ES-I3 (cell line): ENCODE measurements at regions not wholly inside any gene's neighbourhood (a gene's known extent, or its start where the extent isn't known, plus 50 kb on each side); places are given as distances from the start of the nearest gene placed in this dataset.
"Not testable (repeated sequence)": the region's sequence is repeated elsewhere in the genome, so short reads cannot be mapped to it uniquely, and the experiment has no call there.

ENCODE experiments used
- H3K36me3 ChIP-seq: 2 replicates; pipeline ENCODE4 v1.6.1; 2013; ENCODE audit warnings: mild to moderate bottlenecking, low read length, control low read depth, moderate library complexity; ENCODE audit not compliant: insufficient read depth
- H3K4me1 ChIP-seq: 2 replicates; pipeline ENCODE4 v1.6.1; 2013; ENCODE audit warnings: mild to moderate bottlenecking, control low read depth, low read length; ENCODE audit not compliant: insufficient read depth
- H3K9ac ChIP-seq: 2 replicates; pipeline ENCODE4 v1.6.1; 2013; ENCODE audit warnings: low read depth, mild to moderate bottlenecking, low read length, moderate library complexity
- H3K9me3 ChIP-seq: 2 replicates; pipeline ENCODE4 v1.6.1; 2013; ENCODE audit warnings: mild to moderate bottlenecking, low read length, moderate library complexity; ENCODE audit not compliant: control insufficient read depth, insufficient read depth

GRCh38 chr2:130289780-130290179, 52.9 kb upstream of the IMP4 start:
- Histone ChIP-seq H3K9ac (no peak overlapping the region), H3K4me1 (no peaks in the 10 kb centered on the region), H3K9me3 (no peaks in the 10 kb centered on the region), H3K36me3 (no peaks in the 10 kb centered on the region)

GRCh38 chr2:130288467-130289403, 54.0 kb upstream of the IMP4 start:
- Histone ChIP-seq H3K9ac (peak overlapping the region; percentile 4; the same call in 1 of the 2 replicates), H3K4me1 (no peaks in the 10 kb centered on the region), H3K9me3 (no peaks in the 10 kb centered on the region), H3K36me3 (no peaks in the 10 kb centered on the region)

GRCh38 chr2:130287656-130288026, 55.1 kb upstream of the IMP4 start:
- H3K9ac ChIP-seq = no peak overlapping the region
- no peaks in the 10 kb centered on the region for H3K4me1 ChIP-seq
- H3K36me3 ChIP-seq = no peaks in the 10 kb centered on the region
- no peaks in the 10 kb centered on the region for H3K9me3 ChIP-seq

GRCh38 chr2:130286983-130287655, 55.6 kb upstream of the IMP4 start:
- no peaks in the 10 kb centered on the region for H3K9me3 ChIP-seq
- no peak overlapping the region for H3K9ac ChIP-seq
- no peaks in the 10 kb centered on the region for H3K36me3 ChIP-seq
- no peaks in the 10 kb centered on the region for H3K4me1 ChIP-seq

- not testable (repeated sequence) for H3K9ac ChIP-seq, H3K36me3 ChIP-seq, H3K4me1 ChIP-seq, H3K9me3 ChIP-seq
These were observed 59.3 kb upstream of the IMP4 start for GRCh38 chr2:130283341-130283869.

GRCh38 chr2:130279551-130279950, 63.1 kb upstream of the IMP4 start:
- not testable (repeated sequence) for H3K9ac ChIP-seq, H3K4me1 ChIP-seq, H3K36me3 ChIP-seq, H3K9me3 ChIP-seq

- H3K9ac ChIP-seq, H3K9me3 ChIP-seq, H3K4me1 ChIP-seq, H3K36me3 ChIP-seq: not testable (repeated sequence)
These were observed 70.1 kb upstream of the TUBA3E start for GRCh38 chr2:130268333-130268732.

GRCh38 chr2:130267572-130267971, 69.3 kb upstream of the TUBA3E start:
- H3K36me3 ChIP-seq, H3K9ac ChIP-seq, H3K9me3 ChIP-seq, H3K4me1 ChIP-seq: not testable (repeated sequence)

- H3K9me3 ChIP-seq, H3K36me3 ChIP-seq, H3K9ac ChIP-seq, H3K4me1 ChIP-seq: not testable (repeated sequence)
These were observed 68.6 kb upstream of the TUBA3E start for GRCh38 chr2:130266836-130267235.

- not testable (repeated sequence) for H3K9me3 ChIP-seq, H3K36me3 ChIP-seq, H3K4me1 ChIP-seq, H3K9ac ChIP-seq
These were observed 67.5 kb upstream of the TUBA3E start for GRCh38 chr2:130265570-130266247.

- not testable (repeated sequence) for H3K9ac ChIP-seq, H3K4me1 ChIP-seq, H3K9me3 ChIP-seq, H3K36me3 ChIP-seq
These were observed 66.7 kb upstream of the TUBA3E start for GRCh38 chr2:130264901-130265320.

GRCh38 chr2:130264501-130264900, 66.3 kb upstream of the TUBA3E start:
- Histone ChIP-seq H3K4me1 (no peaks in the 10 kb centered on the region), H3K9me3 (no peaks in the 10 kb centered on the region), H3K9ac (no peak overlapping the region), H3K36me3 (no peaks in the 10 kb centered on the region)

GRCh38 chr2:130264046-130264445, 65.8 kb upstream of the TUBA3E start:
- no peaks in the 10 kb centered on the region for H3K9me3 ChIP-seq
- H3K9ac ChIP-seq = no peak overlapping the region
- H3K4me1 ChIP-seq = no peaks in the 10 kb centered on the region
- no peaks in the 10 kb centered on the region for H3K36me3 ChIP-seq

- no peaks in the 10 kb centered on the region for H3K9me3 ChIP-seq
- H3K36me3 ChIP-seq = no peaks in the 10 kb centered on the region
- no peak overlapping the region for H3K9ac ChIP-seq
- no peaks in the 10 kb centered on the region for H3K4me1 ChIP-seq
These were observed 65.4 kb upstream of the TUBA3E start for GRCh38 chr2:130263606-130264005.
